Astrocyte of the cerebellum (primary cell): ENCODE measurements at regions not wholly inside any gene's neighbourhood (a gene's known extent, or its start where the extent isn't known, plus 50 kb on each side); places are given as distances from the start of the nearest gene placed in this dataset.

ENCODE experiments used
- DNase-seq: peaks from one replicate; pipeline ENCODE4 v3.0.0-alpha.2; 2011; ENCODE audit warnings: low read depth
- H3K4me3 ChIP-seq: 2 replicates; pipeline ENCODE4 v1.5.1; 2011; ENCODE audit warnings: mild to moderate bottlenecking, low read depth, low read length, moderate library complexity
- CTCF ChIP-seq: IDR thresholded peaks from 2 replicates; pipeline ENCODE4 v1.5.1; 2012; ENCODE audit warnings: low read length, low read depth, moderate library complexity, mild to moderate bottlenecking; ENCODE audit errors: missing control alignments
- in situ Hi-C: cut with HindIII; loops from 2 replicates; pipeline ENCODE4 v1.10.0; 2017; ENCODE audit warnings: low sequenced_read_pairs

GRCh38 chr11:112801817-112802088 is 159.5 kb upstream of the NCAM1 start:
- H3K4me3 ChIP-seq, result no peak overlapping the region
- no peak for TF ChIP-seq CTCF
- no peak for DNase-seq
- in situ Hi-C loops, result no loop called here

GRCh38 chr11:112805658-112806057 is 155.6 kb upstream of the NCAM1 start:
- TF ChIP-seq CTCF, result no peak
- DNase-seq, result no peak
- in situ Hi-C loops, result no loop called here
- no peak overlapping the region for H3K4me3 ChIP-seq

GRCh38 chr11:112806256-112806655 is 155.0 kb upstream of the NCAM1 start:
- no peak for DNase-seq
- TF ChIP-seq CTCF, result no peak
- H3K4me3 ChIP-seq, result no peak overlapping the region
- in situ Hi-C loops, result no loop called here

- in situ Hi-C loops, result no loop called here
- no peak overlapping the region for H3K4me3 ChIP-seq
- TF ChIP-seq CTCF, result no peak
- DNase-seq, result no peak
Measured at GRCh38 chr11:112806876-112807275, 154.3 kb upstream of the NCAM1 start.

GRCh38 chr11:112809429-112809828 is 151.8 kb upstream of the NCAM1 start:
- H3K4me3 ChIP-seq, result no peak overlapping the region
- no peak for DNase-seq
- no peak for TF ChIP-seq CTCF
- in situ Hi-C loops, result no loop called here

- in situ Hi-C loops, result no loop called here
- DNase-seq, result no peak
Measured at GRCh38 chr11:112810951-112811350, 150.3 kb upstream of the NCAM1 start.

More at GRCh38 chr11:112810951-112811350, 150.3 kb upstream of the NCAM1 start:
- no peak overlapping the region for H3K4me3 ChIP-seq
- TF ChIP-seq CTCF, result no peak
